HL-60 (cell line): ENCODE measurements at regions not wholly inside any gene's neighbourhood (a gene's known extent, or its start where the extent isn't known, plus 50 kb on each side); places are given as distances from the start of the nearest gene placed in this dataset.
A peak's percentile ranks its signal among the peaks of the same experiment; 100 is the strongest.

ENCODE experiments used
- DNase-seq, 2 experiments: peaks; one replicate each; pipeline ENCODE4 v3.0.0-alpha.2; 2010 to 2020; ENCODE audit warnings: low read depth in 1 of 2, low spot score in 1 of 2
- H3K27ac ChIP-seq: fragments of 250-450 bp; sonication (Bioruptor Pico); replicated peaks from 2 replicates; pipeline ENCODE4 v1.5.1; 2020; ENCODE audit warnings: mild to moderate bottlenecking, moderate library complexity
- H3K27me3 ChIP-seq: fragments of 250-450 bp; sonication (Bioruptor Pico); 2 replicates; pipeline ENCODE4 v1.5.1; 2021; ENCODE audit warnings: mild to moderate bottlenecking, moderate library complexity; ENCODE audit not compliant: insufficient read depth, poor library complexity, severe bottlenecking
- H3K4me3 ChIP-seq: replicated peaks from 2 replicates; pipeline ENCODE4 v1.5.1; 2011; ENCODE audit warnings: mild to moderate bottlenecking, control low read depth, low read length; ENCODE audit not compliant: insufficient read depth
- GABPA ChIP-seq: IDR thresholded peaks from 2 replicates; pipeline ENCODE4 v1.6.1; 2012; ENCODE audit warnings: low read depth
- POLR2AphosphoS5 ChIP-seq: IDR thresholded peaks from 2 replicates; pipeline ENCODE4 v1.6.1; 2012; ENCODE audit warnings: low read depth
- SPI1 ChIP-seq: IDR thresholded peaks from 2 replicates; pipeline ENCODE4 v1.6.1; 2012; ENCODE audit warnings: low read depth, mild to moderate bottlenecking, borderline replicate concordance
- TF ChIP-seq, protein P1 (sequence below): IDR thresholded peaks from 2 replicates; pipeline ENCODE4 v1.6.1; 2012; ENCODE audit warnings: low read depth; ENCODE audit not compliant: insufficient replicate concordance
- TF ChIP-seq, protein P2 (sequence below): IDR thresholded peaks from one replicate; pipeline ENCODE4 v1.5.1; 2011; ENCODE audit warnings: low read length, control low read depth, inconsistent platforms; ENCODE audit not compliant: insufficient read depth

DNA sequence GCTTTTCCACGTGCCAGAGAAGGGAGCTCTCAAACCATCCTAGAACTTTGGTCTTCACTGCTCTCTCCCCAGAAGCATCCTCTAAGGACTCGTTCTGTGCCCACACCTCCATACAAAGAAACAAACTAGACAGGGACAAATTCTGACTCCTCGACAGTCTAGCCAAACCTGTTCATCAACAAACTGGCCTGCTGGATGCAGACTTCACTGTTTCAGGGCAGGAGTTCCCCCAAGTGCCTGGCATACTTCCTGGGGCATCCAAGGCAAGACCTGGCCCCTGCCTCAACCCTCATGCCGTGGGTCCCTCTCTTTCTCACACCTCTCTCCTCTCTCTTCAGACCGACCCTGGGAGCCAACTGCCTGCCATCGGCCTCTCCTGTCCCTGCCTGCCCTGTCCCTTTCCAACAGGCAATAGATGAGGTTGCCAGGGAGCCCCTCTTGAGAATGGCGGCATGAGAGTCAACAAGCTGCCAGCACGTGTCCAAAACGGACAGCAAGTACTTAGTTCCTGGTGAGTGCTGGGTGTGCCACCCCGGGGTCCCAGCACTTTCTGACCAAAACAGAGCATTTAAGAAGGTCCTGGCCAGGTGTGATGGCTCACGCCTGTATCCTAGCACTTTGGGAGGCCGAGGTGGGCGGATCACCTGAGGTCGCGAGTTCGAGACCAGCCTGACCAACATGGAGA, 79.1 kb upstream of the HES1 start:
- TF ChIP-seq GABPA, result no peak
- TF ChIP-seq POLR2AphosphoS5, result no peak
- TF ChIP-seq, protein P1, sequence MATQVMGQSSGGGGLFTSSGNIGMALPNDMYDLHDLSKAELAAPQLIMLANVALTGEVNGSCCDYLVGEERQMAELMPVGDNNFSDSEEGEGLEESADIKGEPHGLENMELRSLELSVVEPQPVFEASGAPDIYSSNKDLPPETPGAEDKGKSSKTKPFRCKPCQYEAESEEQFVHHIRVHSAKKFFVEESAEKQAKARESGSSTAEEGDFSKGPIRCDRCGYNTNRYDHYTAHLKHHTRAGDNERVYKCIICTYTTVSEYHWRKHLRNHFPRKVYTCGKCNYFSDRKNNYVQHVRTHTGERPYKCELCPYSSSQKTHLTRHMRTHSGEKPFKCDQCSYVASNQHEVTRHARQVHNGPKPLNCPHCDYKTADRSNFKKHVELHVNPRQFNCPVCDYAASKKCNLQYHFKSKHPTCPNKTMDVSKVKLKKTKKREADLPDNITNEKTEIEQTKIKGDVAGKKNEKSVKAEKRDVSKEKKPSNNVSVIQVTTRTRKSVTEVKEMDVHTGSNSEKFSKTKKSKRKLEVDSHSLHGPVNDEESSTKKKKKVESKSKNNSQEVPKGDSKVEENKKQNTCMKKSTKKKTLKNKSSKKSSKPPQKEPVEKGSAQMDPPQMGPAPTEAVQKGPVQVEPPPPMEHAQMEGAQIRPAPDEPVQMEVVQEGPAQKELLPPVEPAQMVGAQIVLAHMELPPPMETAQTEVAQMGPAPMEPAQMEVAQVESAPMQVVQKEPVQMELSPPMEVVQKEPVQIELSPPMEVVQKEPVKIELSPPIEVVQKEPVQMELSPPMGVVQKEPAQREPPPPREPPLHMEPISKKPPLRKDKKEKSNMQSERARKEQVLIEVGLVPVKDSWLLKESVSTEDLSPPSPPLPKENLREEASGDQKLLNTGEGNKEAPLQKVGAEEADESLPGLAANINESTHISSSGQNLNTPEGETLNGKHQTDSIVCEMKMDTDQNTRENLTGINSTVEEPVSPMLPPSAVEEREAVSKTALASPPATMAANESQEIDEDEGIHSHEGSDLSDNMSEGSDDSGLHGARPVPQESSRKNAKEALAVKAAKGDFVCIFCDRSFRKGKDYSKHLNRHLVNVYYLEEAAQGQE, result no peak
- TF ChIP-seq, protein P2, sequence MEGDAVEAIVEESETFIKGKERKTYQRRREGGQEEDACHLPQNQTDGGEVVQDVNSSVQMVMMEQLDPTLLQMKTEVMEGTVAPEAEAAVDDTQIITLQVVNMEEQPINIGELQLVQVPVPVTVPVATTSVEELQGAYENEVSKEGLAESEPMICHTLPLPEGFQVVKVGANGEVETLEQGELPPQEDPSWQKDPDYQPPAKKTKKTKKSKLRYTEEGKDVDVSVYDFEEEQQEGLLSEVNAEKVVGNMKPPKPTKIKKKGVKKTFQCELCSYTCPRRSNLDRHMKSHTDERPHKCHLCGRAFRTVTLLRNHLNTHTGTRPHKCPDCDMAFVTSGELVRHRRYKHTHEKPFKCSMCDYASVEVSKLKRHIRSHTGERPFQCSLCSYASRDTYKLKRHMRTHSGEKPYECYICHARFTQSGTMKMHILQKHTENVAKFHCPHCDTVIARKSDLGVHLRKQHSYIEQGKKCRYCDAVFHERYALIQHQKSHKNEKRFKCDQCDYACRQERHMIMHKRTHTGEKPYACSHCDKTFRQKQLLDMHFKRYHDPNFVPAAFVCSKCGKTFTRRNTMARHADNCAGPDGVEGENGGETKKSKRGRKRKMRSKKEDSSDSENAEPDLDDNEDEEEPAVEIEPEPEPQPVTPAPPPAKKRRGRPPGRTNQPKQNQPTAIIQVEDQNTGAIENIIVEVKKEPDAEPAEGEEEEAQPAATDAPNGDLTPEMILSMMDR, result no peak
- TF ChIP-seq SPI1, result no peak
- Histone ChIP-seq H3K27ac (no peak overlapping the region), H3K27me3 (no peaks in the 10 kb centered on the region), H3K4me3 (no peak overlapping the region)
- no peak for DNase-seq

DNA sequence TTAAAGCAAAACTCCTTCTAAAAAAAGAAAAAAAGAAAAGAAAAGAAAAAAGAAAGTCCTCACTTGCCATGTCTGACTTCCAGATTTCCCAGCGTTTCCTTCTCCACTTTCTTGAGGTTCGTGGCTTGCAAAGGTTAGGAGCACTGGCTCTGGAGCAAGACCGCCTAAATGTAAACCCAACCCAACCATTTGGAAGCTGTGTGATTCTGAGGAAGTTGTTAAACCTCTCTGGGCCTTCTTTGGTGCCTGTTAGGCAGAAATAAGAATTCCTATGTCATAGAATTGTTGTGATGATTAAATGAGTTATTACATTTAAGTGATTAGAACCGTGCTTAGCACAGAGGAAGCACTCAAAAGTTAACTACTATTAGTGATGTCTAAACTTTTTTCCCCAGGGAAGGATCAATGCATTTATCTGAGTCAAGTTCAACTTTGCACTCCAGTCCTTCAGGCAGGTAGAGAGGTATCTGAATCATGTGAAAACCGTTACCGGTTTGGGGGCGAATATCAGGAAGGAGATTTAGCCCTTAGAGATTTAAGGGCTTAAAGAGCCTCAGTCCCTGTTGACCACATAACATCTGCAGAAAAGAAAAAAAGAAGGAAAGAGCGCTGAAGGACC, 78.3 kb upstream of the HES1 start:
- DNase-seq, result no peak
- no peak overlapping the region for H3K4me3 ChIP-seq
- TF ChIP-seq, protein P1, result no peak
- no peak for TF ChIP-seq POLR2AphosphoS5
- no peak for TF ChIP-seq GABPA
- TF ChIP-seq, protein P2, result no peak
- TF ChIP-seq SPI1, result no peak
- no peak overlapping the region for H3K27ac ChIP-seq
- H3K27me3 ChIP-seq, result no peaks in the 10 kb centered on the region

GRCh38 chr3:194058189-194058571, 77.8 kb upstream of the HES1 start:
- H3K27ac ChIP-seq, result no peak overlapping the region
- DNase-seq, result no peak
- no peaks in the 10 kb centered on the region for H3K27me3 ChIP-seq
- TF ChIP-seq, protein P2, result no peak
- TF ChIP-seq POLR2AphosphoS5 (no peak), SPI1 (no peak), GABPA (no peak)
- TF ChIP-seq, protein P1, result no peak
- peak overlapping the region; percentile 23; the same call in 1 of the 2 replicates for H3K4me3 ChIP-seq
